Caco-2 (cell line): ENCODE measurements at regions not wholly inside any gene's neighbourhood (a gene's known extent, or its start where the extent isn't known, plus 50 kb on each side); places are given as distances from the start of the nearest gene placed in this dataset.

Source experiments
- BruUV-seq: library from RNA; stranded (reverse); fragments of 400-500 nt; replicated peaks from 2 replicates; lab custom pipeline; 2021; lab: Mats Ljungman, UMichigan
- CTCF ChIA-PET: fragments of 300-600 bp; sonication (Branson Sonifier 250); formaldehyde crosslinking; loops from one replicate; lab custom pipeline; 2022; ENCODE audit warnings: antibody characterized with exemption; lab: Charles Lee
- POLR2A ChIA-PET: fragments of 300-600 bp; sonication (Branson Sonifier 250); formaldehyde crosslinking; loops from one replicate; lab custom pipeline; 2022; ENCODE audit warnings: antibody characterized with exemption; lab: Charles Lee
- DNase-seq, 2 experiments: peaks; one replicate each; pipeline versions ENCODE4 v3.0.0 to v3.0.0-alpha.2; 2020 to 2022
- H3K27me3 ChIP-seq: replicated peaks from 2 replicates; pipeline ENCODE4 v1.6.0; 2011; ENCODE audit warnings: low read length; ENCODE audit not compliant: control insufficient read depth, insufficient read depth
- H3K36me3 ChIP-seq: 2 replicates; pipeline ENCODE4 v1.5.1; 2011; ENCODE audit warnings: low read length; ENCODE audit not compliant: control insufficient read depth, insufficient read depth
- H3K4me1 ChIP-seq: fragments of 250-450 bp; sonication (Bioruptor Pico); 2 replicates; pipeline ENCODE4 v1.5.1; 2020; ENCODE audit warnings: mild to moderate bottlenecking
- H3K4me3 ChIP-seq: 2 replicates; pipeline ENCODE4 v1.5.1; 2011; ENCODE audit warnings: low read depth, mild to moderate bottlenecking, control low read depth, low read length
- H3K9me3 ChIP-seq: fragments of 250-450 bp; sonication (Bioruptor Pico); 2 replicates; pipeline ENCODE4 v1.5.1; 2020; ENCODE audit warnings: mild to moderate bottlenecking, moderate library complexity
- H3K27ac Mint-ChIP-seq: one replicate; pipeline ENCODE4 v1.8.0; 2022; ENCODE audit warnings: mixed read lengths; ENCODE audit not compliant: unreplicated experiment
- H3K27me3 Mint-ChIP-seq: one replicate; pipeline ENCODE4 v1.8.0; 2022; ENCODE audit warnings: mixed read lengths; ENCODE audit not compliant: insufficient read depth, unreplicated experiment
- H3K36me3 Mint-ChIP-seq: one replicate; pipeline ENCODE4 v1.8.0; 2022; ENCODE audit warnings: mild to moderate bottlenecking, mixed read lengths; ENCODE audit not compliant: insufficient read depth, unreplicated experiment
- H3K4me1 Mint-ChIP-seq: one replicate; pipeline ENCODE4 v1.8.0; 2022; ENCODE audit warnings: low read depth, mixed read lengths; ENCODE audit not compliant: unreplicated experiment
- H3K4me3 Mint-ChIP-seq: one replicate; pipeline ENCODE4 v1.8.0; 2022; ENCODE audit warnings: mild to moderate bottlenecking, moderate library complexity, mixed read lengths; ENCODE audit not compliant: unreplicated experiment
- H3K9me3 Mint-ChIP-seq: one replicate; pipeline ENCODE4 v1.8.0; 2022; ENCODE audit warnings: mixed read lengths; ENCODE audit not compliant: unreplicated experiment
- intact Hi-C: fragments of 100-400 bp; cut with micrococcal nuclease; formaldehyde crosslinking; loops from one replicate; pipeline ENCODE4 v1.10.0; 2022; ENCODE audit not compliant: unreplicated experiment
- TF ChIP-seq, protein P1 (sequence below), 2 experiments: fragments of 200-600 bp in 1 of 2; IDR thresholded peaks; 1 replicate in 1 of 2; 2 replicates in 1 of 2; pipeline versions ENCODE4 v1.5.1 to v1.8.0; 2011 to 2022; ENCODE audit warnings: antibody characterized with exemption in 1 of 2, control low read depth in 1 of 2, inconsistent platforms in 1 of 2, low read depth in 1 of 2, low read length in 1 of 2, mild to moderate bottlenecking in 1 of 2, moderate library complexity in 1 of 2; ENCODE audit not compliant: insufficient read depth in 1 of 2, severe bottlenecking in 1 of 2, unreplicated experiment in 1 of 2

DNA sequence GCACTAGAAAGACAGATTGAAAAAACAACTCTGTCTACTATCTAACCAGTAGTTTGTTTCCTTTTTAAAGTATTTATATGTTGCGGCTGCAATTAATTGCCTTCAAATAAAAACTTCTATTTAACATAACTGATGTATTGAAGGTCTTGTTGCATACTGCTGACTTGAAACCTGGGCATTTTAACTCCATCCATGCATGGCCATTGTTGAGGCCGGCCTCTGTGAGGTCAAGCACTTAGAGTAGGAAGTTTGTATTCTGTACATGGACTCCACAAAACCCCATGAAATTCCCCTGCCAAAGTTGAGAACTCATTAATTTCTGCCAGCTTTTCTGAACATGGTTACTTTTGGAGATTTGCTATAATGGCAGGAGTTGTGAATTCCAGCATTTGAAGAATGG is 150.6 kb downstream of the GAS1 start:
- H3K4me1 Mint-ChIP-seq: no peaks in the 10 kb centered on the region
- H3K27me3 Mint-ChIP-seq: peaks cover 7% of the 10 kb centered on the region
- CTCF ChIA-PET: no interaction called here
- TF ChIP-seq, protein P1, sequence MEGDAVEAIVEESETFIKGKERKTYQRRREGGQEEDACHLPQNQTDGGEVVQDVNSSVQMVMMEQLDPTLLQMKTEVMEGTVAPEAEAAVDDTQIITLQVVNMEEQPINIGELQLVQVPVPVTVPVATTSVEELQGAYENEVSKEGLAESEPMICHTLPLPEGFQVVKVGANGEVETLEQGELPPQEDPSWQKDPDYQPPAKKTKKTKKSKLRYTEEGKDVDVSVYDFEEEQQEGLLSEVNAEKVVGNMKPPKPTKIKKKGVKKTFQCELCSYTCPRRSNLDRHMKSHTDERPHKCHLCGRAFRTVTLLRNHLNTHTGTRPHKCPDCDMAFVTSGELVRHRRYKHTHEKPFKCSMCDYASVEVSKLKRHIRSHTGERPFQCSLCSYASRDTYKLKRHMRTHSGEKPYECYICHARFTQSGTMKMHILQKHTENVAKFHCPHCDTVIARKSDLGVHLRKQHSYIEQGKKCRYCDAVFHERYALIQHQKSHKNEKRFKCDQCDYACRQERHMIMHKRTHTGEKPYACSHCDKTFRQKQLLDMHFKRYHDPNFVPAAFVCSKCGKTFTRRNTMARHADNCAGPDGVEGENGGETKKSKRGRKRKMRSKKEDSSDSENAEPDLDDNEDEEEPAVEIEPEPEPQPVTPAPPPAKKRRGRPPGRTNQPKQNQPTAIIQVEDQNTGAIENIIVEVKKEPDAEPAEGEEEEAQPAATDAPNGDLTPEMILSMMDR (IDR thresholded peaks at IDR 0.05; ENCODE audit: insufficient read depth in 1 of 2, low read depth in 1 of 2, low read length in 1 of 2, severe bottlenecking in 1 of 2, unreplicated experiment in 1 of 2): no peak
- no peak overlapping the region for H3K4me3 ChIP-seq
- no peaks in the 10 kb centered on the region for H3K36me3 ChIP-seq
- H3K27ac Mint-ChIP-seq: no peak overlapping the region
- no TSS peak for BruUV-seq
- no peaks in the 10 kb centered on the region for H3K36me3 Mint-ChIP-seq
- H3K4me3 Mint-ChIP-seq: no peak overlapping the region
- intact Hi-C loops: no loop called here
- DNase-seq: no peak
- H3K9me3 Mint-ChIP-seq: no peaks in the 10 kb centered on the region
- H3K4me1 ChIP-seq: no peaks in the 10 kb centered on the region
- no peaks in the 10 kb centered on the region for H3K27me3 ChIP-seq
- no peaks in the 10 kb centered on the region for H3K9me3 ChIP-seq
- POLR2A ChIA-PET: no interaction called here

DNA sequence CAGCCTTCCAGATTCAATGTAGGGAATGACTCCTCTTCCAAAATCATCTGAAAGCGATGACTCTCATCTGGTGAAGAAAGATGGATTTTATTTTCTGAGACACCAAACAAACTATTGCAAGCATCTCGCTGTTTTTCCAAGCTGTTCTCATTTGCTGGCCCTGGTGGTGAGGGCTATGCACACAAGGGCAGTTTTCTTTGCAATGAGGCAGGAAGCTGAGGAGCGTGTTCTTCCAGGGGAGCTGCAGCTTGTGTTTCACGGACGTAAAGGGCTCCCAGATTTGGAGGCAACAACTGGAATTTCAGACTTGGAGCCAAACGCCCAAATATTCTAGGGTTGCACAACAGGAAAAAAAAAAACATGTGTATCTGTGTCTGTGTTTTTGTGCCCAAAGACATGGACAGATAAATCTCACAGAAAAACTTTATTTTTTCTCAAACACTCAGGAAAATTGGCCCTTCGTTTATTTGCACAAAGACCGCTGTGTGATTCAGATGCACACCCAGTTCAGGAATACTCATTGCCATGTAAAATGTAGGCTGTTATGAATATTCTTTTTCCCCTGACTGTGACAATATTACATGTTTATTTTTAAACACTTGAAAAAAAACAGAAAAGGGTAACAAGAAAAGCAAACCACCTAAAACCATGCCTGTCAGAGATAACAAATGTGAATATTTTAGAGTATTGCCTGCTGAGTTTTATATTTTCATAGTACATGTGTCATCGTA is 151.3 kb downstream of the GAS1 start:
- Histone ChIP-seq H3K9me3 (no peaks in the 10 kb centered on the region), H3K36me3 (no peaks in the 10 kb centered on the region), H3K4me1 (no peaks in the 10 kb centered on the region), H3K27me3 (no peaks in the 10 kb centered on the region), H3K4me3 (no peak overlapping the region)
- no peak for DNase-seq
- TF ChIP-seq, protein P1 (IDR thresholded peaks at IDR 0.05; ENCODE audit: insufficient read depth in 1 of 2, low read depth in 1 of 2, low read length in 1 of 2, severe bottlenecking in 1 of 2, unreplicated experiment in 1 of 2): no peak
- no peaks in the 10 kb centered on the region for H3K36me3 Mint-ChIP-seq
- no peaks in the 10 kb centered on the region for H3K4me1 Mint-ChIP-seq
- BruUV-seq: no TSS peak
- no peak overlapping the region for H3K4me3 Mint-ChIP-seq
- intact Hi-C loops: no loop called here
- ChIA-PET CTCF (no interaction called here), POLR2A (no interaction called here)
- no peaks in the 10 kb centered on the region for H3K9me3 Mint-ChIP-seq
- H3K27me3 Mint-ChIP-seq: peaks cover 7% of the 10 kb centered on the region
- H3K27ac Mint-ChIP-seq: no peak overlapping the region

DNA sequence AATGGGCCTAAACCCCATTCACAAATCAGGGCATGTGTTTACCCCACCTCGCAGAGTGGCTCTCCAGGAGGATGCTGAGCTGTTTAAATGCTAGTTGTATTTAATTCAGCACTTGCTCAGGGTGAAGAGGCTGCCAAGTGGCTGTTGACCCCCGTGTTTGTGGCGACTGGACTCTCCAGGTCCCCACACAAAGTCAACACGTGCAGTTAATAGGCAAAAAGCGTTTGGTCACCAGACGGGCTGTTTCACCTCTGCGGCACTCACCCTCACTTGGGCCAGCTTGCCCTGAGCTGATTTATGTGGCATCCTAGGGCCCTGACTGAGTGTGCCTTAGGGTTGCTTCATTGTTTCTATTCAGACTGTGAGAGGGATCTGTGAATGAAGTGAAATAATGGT is 152.3 kb downstream of the GAS1 start:
- no TSS peak for BruUV-seq
- no peak overlapping the region for H3K4me3 Mint-ChIP-seq

More for the DNA sequence above, 152.3 kb downstream of the GAS1 start:
- POLR2A ChIA-PET: no interaction called here
- Histone ChIP-seq H3K4me3 (no peak overlapping the region), H3K27me3 (no peaks in the 10 kb centered on the region), H3K4me1 (no peaks in the 10 kb centered on the region), H3K36me3 (no peaks in the 10 kb centered on the region), H3K9me3 (no peaks in the 10 kb centered on the region)
- CTCF ChIA-PET: no interaction called here
- no peaks in the 10 kb centered on the region for H3K36me3 Mint-ChIP-seq
- intact Hi-C loops: no loop called here
- H3K4me1 Mint-ChIP-seq: no peaks in the 10 kb centered on the region
- TF ChIP-seq, protein P1 (IDR thresholded peaks at IDR 0.05; ENCODE audit: insufficient read depth in 1 of 2, low read depth in 1 of 2, low read length in 1 of 2, severe bottlenecking in 1 of 2, unreplicated experiment in 1 of 2): no peak
- H3K9me3 Mint-ChIP-seq: no peaks in the 10 kb centered on the region
- no peak for DNase-seq
- peaks cover 7% of the 10 kb centered on the region for H3K27me3 Mint-ChIP-seq
- no peak overlapping the region for H3K27ac Mint-ChIP-seq
